22Rv1 (cell line): ENCODE measurements at regions not wholly inside any gene's neighbourhood (a gene's known extent, or its start where the extent isn't known, plus 50 kb on each side); places are given as distances from the start of the nearest gene placed in this dataset.

Experiments used
- CTCF ChIP-seq: fragments of 450-650 bp; IDR thresholded peaks from 2 replicates; pipeline ENCODE4 v1.5.1; 2017; ENCODE audit warnings: mild to moderate bottlenecking
- ZFX ChIP-seq: fragments of 450-650 bp; IDR thresholded peaks from 2 replicates; pipeline ENCODE4 v1.6.1; 2017; ENCODE audit warnings: antibody characterized with exemption, borderline replicate concordance

GRCh38 chr11:92024788-92025187 lies 199.8 kb upstream of the FAT3 start:
- TF ChIP-seq CTCF = no peak
- no peak for TF ChIP-seq ZFX
